GM21360 (cell line): ENCODE measurements at regions not wholly inside any gene's neighbourhood (a gene's known extent, or its start where the extent isn't known, plus 50 kb on each side); places are given as distances from the start of the nearest gene placed in this dataset.

ENCODE experiments used
- ATAC-seq: cut with Tn5 transposase; IDR thresholded peaks from one replicate; pipeline ENCODE4 v1.9.1; 2021; ENCODE audit warnings: mild to moderate bottlenecking, moderate library complexity; ENCODE audit not compliant: unreplicated experiment

DNA sequence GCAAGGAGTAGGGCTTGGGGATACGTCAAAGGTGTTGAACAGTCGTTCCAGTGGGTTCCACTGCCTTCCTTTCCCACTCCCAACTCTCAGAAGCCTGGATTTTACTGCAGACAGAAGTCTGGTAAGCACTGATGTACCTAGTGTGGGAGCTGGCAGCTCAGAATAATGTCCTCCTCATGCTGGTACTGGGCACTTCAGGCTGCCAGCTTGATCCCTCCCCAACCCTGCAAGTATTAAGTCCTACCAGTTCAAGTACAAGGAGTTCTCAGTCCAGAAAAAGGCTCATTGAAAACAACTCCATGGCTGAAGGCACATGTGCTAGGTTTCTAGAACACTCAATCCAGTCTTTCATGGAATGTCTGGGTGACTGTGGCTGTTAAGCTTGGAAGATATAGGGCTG, 304.3 kb downstream of the NUAK1 start:
- no peak for ATAC-seq

DNA sequence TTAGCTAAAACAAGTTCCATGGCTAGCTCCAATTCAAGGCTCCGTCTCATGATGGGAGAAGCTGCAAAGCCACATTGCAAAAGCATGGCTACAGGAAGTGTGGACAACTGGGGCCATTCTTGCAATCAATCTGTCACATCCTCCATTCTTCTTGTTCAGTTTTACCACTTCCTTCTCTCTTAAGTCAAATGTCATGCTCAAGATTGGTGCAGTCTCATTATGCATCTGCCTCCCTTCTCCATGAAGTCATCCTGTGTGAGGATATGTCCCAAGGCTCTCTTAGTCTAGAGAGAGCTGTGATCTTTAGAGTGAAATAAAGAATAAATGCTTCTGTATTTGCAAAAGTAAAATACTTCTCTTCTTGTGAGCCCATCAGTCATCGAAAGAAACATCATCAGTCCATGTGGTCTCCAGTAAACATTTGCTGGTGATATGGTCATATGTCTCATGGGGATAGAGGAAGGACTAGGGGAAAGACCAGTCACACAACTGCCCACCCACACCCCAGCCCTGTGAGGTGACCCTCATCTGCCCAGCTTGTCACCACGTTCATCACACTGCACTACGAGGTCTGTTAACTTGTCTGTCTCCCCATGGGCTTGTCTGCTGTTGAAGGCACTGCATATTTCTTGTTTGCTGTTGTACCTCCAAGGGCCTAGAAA, 303.0 kb downstream of the NUAK1 start:
- ATAC-seq = no peak

DNA sequence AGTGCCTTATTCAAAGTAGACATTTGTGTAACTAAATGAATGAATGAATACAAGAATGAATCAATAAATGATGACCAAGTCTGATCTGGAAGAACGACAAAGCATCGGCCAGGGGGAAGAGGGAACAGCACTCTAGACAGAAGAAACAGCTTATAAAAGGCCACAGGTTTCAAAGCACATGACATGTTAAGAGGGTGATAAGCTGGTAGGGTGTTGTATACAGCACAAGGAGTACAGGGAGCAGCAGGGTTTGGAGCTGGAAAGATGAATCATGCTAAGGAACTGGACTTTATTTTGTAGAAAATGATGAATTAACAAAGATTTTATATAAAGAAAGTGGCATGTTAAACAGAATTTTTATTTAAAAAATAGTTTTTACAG, 302.5 kb downstream of the NUAK1 start:
- no peak for ATAC-seq

DNA sequence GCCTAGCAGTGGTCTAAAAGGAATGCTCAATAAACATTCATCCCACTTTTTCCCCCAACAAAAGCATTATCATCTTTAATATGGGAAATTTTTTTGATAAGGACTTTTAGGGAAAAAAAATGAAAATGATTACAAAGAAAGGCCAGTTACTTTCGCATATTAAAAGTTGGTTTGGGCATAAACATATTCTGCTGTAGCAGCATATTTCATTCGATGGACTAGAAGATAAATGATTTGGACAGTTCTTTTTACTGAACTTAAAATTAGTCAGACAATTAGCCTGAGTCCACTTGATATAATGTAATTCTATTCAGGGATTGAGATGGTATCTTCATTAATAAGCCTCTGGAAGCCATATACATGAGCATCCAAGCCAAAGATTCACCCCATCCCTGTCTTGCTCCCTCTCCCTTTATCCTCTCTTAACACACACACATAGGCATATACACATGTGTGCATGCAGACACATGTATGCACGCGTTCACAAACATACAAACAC, 299.1 kb downstream of the NUAK1 start:
- no peak for ATAC-seq

DNA sequence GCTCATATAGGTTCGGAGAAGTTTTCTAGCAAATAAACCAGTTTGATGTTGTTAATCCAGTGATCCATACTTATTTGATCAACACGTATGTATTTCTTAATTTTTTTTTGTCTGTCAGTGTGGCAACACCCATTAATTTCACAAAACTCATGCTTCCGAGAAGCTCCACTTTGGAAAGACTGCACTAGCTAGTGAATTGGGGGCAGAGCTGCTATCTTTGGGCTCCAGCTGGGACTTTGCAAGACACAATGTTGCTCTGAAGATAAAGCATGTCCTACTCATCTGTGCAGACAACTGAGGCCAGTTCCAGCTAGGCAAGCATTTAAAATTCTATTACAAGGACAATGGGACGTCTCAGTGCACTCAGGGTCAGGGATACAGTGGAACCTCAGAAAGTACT, 298.4 kb downstream of the NUAK1 start:
- ATAC-seq = no peak

DNA sequence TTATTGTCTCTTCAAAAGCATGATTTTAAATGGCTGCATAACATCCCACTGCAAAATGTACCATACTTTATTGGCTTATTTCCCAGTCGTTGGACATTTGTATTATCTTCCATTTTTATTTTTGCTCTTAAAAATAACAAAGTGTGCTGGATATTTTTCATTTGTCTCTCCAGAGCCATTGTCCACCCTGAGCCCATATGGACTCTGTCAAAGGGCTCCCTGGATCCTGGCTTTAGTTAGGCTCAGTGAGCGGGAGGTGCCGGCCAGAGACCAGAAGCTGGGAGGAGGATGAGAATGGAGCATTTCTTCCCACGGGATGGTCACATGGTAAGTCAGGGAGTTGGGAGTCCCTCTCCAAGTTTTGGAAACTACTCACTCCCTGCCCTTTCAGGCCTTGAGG, 296.9 kb downstream of the NUAK1 start:
- ATAC-seq = no peak

DNA sequence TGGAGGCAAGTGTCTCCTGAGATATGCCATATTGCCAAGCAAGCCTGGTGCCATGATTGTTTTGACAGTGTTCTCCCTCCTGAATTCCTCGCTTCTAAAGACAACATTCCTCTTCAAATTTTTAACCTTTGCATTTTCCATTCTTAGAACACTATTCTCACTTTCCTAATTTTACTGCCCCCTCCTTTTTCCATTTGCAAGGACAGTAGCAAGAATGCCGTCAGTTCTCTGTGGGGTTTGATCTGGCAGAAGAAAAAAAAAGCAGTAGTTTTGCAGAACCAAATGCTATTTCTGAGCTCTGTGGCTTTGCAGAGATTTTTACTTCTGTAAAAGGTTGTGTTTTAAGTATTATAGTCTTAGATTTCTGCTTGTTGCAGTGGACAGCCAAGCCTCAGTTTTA, 295.2 kb downstream of the NUAK1 start:
- no peak for ATAC-seq

DNA sequence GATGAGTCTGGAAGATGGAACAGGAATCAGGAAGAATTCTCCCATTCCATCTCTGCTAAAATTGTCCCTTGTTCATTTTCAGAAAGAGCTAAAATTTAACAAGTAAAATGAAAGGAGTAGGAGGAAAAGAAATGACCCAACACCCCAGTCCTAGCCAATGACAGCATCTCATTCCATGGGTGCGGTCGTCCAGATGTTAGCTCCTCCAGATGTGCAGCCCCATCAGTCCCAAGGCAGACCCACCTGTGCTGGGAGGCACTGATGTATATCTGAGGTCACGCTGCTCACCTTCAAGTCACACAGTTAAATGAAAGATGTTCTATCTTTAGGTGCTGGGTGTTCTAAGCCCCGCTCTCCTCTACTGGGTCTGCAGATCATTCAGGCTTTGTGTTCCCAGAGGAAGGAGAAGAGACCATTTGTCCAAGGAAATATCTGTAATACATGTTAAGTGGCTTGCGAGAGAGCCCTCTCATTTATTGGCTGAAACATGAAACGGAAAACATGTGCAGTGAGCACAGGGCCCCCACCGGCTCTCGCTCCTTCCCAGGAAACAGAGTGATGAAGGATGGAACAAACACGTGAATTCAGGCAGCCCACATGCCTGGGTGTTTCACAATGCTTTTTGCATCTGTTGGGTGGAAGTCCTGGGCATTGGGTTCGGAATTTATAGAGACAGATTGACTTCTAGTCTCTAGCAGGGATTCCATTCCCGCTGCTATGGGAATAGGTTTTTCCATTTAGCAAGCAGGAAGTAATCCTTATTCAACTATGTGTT, 294.6 kb downstream of the NUAK1 start:
- no peak for ATAC-seq

DNA sequence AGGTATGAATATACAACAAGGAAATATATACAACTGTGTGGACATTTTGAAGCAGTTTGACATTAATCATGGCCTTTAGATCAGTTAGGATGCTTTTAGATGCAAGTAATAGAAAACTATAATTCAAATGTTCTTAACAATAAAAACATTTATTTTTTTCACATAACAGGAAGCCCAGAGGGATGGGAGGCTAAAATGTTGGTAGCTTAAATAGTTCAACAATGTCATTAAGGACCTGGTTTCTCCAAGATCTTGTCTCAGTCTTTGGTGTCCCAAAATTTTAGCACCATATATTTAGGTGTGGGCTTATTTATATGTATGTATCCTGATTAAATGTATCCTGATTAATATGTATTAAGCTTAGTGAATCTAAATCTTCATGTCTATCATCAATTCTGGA, 292.4 kb downstream of the NUAK1 start:
- ATAC-seq = no peak

DNA sequence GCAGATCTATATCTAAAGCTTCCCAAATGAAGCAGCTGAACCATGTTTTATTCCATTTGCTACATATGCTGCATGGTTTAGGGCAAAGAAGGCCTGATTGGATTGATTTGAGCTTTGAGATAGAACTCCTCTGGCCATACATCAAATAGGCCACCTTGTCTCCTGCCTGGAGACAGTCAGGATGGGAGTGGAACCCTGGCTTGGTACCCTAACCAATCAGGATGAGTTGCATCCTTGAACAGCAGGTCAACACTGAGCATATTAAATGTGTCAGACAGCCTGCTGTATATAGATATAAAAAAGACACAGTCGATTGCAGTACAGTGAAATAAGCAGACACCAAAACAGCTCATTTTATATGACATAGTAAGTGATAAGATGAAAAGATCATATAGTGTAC, 291.7 kb downstream of the NUAK1 start:
- no peak for ATAC-seq

DNA sequence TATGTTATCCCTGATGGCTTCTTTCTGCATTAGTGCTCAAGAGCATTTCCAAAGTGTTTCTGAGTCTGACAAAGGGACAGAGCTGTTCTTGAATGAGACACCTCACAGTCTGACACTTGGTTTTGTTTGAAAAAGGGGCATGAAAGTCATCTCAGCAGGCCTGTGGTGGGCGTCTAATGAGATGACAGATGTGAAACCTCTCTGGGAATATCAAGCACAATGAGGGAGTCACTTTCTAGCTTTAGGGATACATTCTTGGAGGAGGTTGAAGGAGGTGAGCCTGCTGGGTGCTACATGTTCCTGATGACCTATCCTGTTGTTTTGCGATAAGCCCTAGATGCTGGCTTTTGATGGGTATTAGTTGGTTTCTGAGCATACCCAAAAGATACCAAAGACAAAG, 290.5 kb downstream of the NUAK1 start:
- no peak for ATAC-seq

DNA sequence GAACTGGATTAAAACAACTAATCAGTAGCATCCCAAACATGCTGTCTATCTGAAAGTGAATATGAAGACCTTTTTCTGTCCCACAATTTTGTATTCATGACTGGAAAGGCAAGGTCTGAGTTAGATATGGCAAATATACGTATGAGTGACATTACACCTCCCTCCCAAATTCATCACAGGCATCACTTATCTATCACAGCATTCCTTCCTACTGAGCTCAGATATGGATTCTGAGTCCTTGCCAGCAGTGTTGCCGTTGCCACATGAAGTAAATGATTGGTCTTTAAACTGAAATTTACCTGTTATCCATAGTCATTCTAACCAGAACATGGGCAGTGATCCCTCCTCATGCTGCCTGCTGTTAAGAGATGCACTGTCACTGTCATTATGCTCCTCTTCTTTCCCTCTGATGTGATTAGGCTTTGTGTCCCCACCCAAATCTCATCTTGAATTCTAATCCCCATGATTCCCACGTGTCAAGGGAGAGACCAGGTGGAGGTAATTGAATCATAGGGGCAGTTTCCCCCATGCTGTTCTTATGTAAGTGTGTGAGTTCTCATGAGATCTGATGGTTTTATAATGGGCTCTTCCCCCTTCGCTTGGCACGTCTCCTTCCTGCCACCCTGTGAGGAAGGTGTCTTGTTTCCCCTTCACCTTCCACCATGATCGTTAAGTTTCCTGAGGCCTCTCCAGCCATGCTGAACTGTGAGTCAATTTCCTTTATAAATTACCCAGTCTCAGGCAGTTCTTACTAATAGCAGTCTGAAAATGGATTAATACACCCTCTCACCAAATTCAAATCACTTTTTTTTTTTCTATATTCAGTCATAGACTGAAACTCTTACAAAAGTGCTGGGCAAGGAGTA, 288.4 kb downstream of the NUAK1 start:
- no peak for ATAC-seq

DNA sequence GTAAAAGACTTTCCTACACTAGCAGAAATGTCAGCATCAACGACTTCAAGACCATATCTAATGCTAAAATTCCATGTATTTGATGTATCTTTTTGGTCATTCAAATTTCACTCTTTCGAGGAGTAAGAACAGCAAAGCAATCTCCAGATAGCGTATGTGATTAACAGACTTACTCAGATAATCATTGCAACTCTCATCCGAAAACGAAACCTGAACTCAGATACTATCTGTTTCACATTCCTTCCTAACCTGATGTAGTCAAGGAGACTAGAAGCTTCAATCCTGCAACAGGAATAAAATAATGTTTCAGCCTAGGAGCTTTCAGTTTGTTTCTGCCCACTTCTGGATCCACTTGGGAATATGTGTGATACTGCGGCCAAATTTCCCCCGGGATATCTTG, 286.3 kb downstream of the NUAK1 start:
- no peak for ATAC-seq

DNA sequence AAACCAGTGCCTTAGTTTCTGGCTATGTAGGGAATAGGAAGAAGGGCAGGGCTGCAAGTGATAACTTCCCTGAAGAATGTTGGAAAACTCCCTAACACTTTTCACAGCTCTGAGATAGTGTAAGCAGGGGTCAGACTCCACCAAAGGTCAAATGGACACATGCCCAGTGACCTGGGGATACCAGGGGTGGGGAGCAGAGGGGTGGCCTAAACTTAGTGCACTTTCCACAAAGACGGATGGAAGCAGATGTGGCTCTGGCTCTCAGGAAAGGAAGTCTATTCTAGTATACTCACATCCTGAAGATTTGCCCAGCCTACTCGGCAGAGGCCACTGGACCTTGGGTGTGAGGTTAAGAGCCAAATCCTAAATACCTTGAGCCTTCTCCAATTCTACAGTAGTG, 285.8 kb downstream of the NUAK1 start:
- no peak for ATAC-seq

DNA sequence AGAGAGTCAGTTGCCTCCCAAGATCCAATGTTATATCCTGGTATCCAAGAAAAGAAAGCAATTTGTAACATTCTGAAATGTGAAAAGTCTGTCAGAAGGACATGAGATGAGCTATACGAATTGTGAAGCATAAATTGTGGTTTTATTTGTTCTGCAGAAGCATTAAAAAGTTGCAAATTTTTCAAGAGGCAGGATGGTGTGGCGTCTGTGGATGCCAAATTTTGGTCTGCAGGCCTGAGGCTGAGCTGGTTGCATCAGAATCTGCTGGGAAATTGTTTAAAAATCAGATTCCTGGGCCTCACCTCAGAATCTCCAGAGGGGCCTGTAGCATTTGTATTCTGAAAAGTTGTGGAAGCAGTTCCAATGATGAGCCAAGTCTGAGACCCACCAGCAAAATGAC, 284.7 kb downstream of the NUAK1 start:
- ATAC-seq = no peak

DNA sequence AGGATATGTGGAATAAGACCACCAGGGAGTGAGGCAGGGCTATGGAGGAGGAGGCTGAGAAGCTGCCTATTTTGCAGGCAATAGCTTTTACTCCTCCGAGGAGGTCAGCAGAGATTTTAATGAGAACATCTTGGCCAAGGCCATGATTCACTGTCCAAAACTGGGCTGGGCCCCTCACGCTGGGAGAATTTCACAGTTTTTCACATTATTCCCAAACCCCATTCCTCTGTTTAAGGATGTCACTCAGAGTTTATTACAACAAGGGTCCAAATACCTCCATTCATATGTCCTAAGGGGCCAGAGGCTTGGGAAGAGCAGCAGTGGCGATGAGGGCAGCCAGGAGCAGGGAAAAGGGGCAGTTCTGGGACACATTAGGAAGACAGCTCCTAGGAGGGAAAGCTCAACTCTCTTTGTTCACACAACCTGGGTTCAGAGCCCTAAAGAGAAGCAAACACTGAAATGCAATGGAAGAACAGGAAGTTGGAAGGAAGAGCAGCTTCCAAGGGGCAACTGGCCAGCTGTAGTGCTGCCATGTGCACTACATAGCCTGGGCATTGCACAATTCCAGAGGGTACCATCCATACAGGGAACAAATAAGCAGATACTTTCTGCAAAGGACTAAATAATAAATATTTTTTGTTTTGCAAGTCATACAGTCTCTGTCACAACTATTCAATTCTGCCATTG, 283.2 kb downstream of the NUAK1 start:
- ATAC-seq = no peak

DNA sequence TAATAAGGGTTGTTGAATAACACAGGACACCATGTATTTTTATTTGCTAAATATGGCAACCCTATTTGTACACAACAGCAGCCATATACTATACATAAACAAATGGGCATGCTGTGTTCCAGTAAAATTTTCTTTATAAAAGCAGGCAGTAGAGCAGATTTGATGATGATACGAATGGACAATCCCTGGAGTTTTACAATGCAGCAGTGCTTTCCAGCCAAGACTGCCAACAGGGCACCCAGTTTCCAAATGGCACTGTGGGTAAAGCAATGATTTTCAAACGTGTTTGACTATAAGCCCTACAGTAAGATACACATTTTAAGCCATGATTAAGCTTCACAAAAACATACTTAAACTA, 282.7 kb downstream of the NUAK1 start:
- ATAC-seq = no peak

DNA sequence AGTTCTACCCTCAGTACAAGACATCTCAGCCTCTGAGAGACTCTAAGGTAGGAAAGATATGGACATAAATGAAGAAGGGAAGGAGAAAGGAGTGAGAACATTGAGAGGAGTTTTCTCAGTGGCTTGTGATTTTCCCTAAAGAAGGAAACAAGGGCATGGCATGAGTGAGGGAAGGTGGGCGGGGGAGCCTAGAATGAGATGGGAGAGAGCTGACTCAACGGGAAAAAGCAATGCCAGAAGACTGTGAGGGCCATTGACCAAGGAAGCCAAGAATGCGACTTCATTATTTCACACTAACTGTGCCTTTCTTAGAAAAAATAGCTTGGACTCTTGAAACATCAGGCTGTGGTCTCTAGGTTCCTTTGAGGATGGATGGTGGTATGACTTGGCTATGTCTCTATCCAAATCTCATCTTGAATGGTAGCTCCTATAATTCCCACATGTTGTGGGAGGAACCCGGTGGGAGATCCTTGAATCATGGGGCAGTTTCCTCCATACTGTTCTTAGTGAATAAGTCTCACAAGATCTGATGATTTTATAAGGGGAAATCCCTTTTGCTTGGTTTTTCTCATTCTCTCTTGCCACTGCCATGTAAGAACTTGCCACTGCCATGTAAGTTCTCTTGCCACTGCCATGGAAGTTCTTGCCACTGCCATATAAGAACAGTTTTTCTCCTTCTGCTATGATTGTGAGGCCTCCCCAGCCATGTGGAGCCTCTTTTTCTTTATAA, 279.6 kb downstream of the NUAK1 start:
- ATAC-seq = no peak

DNA sequence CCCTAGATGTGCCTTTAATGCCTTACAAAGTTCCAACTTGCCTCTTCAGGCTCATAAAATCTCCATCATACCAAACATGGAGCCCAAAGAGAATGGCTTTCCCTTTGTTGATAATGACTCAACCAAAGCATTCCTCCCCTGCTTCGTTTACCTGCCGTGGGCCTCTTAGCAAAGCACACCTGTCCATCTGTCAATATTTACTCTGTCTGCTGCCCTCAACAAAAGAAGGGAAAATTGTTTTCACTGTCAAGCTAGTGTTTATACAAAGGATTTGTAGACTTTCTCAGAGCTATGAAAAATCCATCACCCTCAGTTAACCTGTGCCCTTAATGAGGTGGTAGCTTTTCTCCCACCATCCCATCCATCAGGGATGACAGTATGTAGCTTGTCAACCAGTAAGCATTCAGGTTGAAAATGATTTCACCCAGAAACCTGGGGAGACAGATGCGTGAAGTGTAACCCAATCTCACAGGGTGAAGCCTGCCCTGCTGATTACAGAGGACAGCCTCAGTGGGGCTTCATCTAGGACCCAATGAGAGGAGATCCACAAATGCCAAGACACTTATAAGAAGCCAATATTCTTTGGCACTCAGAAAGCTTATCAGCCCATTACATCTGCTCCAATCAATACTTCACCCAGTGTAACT, 278.1 kb downstream of the NUAK1 start:
- ATAC-seq = no peak

DNA sequence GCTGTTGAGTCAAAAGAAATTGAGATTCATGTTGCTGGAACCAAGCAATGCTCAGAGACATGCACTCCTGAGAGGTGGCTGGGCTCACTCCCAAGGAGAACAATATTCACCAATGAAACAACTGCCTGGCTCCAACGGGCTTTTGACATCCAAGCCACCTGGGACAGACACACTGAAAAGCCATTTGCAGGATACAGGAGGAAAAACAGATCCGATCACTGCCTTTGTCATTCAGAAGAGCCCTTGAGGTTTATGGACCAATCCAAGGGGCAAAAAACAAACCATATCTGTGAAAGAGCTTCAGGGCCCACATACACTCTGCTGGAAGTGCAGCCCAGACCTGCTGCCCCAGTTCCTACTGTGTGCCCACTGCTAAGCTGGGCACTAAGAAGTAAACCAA, 277.5 kb downstream of the NUAK1 start:
- ATAC-seq = no peak
